ENCODE measurements at regions not wholly inside any gene's neighbourhood (a gene's known extent, or its start where the extent isn't known, plus 50 kb on each side); places are given as distances from the start of the nearest gene placed in this dataset.
A peak's percentile ranks its signal among the peaks of the same experiment; 100 is the strongest.
"Not testable (repeated sequence)": the region's sequence is repeated elsewhere in the genome, so short reads cannot be mapped to it uniquely, and the experiment has no call there.

DNA sequence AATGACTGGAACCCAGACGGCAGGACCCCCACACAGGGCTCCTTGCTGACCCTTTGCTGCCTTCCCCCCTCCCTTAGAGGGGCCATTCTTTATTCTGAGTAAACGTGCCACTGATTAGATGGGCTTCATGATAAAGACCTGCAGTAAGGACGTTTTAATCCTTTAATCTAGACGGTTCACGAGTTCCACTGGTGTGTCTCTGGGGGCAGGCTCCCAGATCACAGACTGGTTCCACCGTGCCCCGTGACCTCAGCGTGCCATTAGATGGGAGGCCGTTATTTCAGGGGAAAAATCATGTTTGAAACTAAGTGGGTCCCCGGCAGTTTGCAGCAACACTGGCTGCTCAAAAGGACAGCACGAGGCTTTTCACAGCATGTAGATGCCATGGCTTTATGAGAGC is 246.9 kb upstream of the PLGLB2 start:
- H3K9me3 Mint-ChIP-seq (ENCODE audit: insufficient read depth); H3K4me3 Mint-ChIP-seq; H3K27me3 Mint-ChIP-seq; H3K4me2 ChIP-seq (replicated peaks; ENCODE audit: low read depth, low read length, poor library complexity, severe bottlenecking); H3K36me3 ChIP-seq (replicated peaks in 1 of 2; ENCODE audit: control extremely low read depth in 1 of 2, control insufficient read depth in 1 of 2, extremely low read depth in 1 of 2, insufficient read depth in 2 of 2, low read length in 1 of 2); H3K27me3 ChIP-seq (replicated peaks in 1 of 4; ENCODE audit: control extremely low read depth in 1 of 4, control insufficient read depth in 3 of 4, insufficient read depth in 4 of 4, low read length in 3 of 4); CTCF ChIA-PET; H3K4me3 ChIP-seq (ENCODE audit: control extremely low read depth in 1 of 5, extremely low read depth in 1 of 5, insufficient read depth in 1 of 5, low read depth in 2 of 5, low read length in 4 of 5); H3K9me3 ChIP-seq (ENCODE audit: control extremely low read depth in 1 of 3, control insufficient read depth in 2 of 3, insufficient read depth in 1 of 3, low read length in 2 of 3); H3K9ac ChIP-seq (ENCODE audit: low read length); intact Hi-C loops (cut with micrococcal nuclease); H2AFZ ChIP-seq (ENCODE audit: insufficient read depth, low read depth, low read length, poor library complexity, severe bottlenecking); H3K79me2 ChIP-seq (ENCODE audit: control insufficient read depth, insufficient read depth, low read length); ATAC-seq (ENCODE audit: low read depth); H4K20me1 ChIP-seq (ENCODE audit: control insufficient read depth, insufficient read depth, low read length, poor library complexity, severe bottlenecking); H3K4me1 Mint-ChIP-seq; POLR2A ChIA-PET: not testable (repeated sequence)
- no CpG with 5 or more reads among the region's 11 CpGs for WGBS (ENCODE audit: insufficient coverage)
- H3K27ac Mint-ChIP-seq = peak overlapping the region; percentile 83
- peak overlapping the region in 1 of 2 donors; percentile 65 for H3K27ac ChIP-seq (ENCODE audit: low read length in 2 of 2)
- peaks cover 0 to 11% of the 10 kb centered on the region in 2 donors for H3K4me1 ChIP-seq (ENCODE audit: control insufficient read depth in 2 of 2, insufficient read depth in 2 of 2, low read length in 2 of 2)
- peak; percentile 5 for DNase-seq

DNA sequence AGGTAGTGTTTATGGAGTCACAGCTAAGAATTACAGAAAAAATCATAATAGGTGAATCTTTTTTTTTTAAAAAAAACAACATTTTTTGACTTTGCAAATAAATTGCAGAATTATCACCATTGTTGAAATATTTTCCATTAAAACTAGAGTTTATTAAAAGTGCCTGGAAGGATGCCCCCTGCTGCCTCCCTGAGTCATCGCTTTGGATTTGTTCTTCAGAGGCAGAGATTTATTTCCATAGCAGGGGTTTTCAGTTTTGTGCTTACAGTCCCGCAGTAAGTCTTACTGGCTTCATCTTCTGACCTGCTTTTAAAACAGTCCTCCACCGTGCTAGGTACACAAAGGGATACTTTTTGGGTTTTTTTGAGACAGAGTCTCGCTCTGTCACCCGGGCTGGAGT is 244.9 kb upstream of the PLGLB2 start:
- ATAC-seq (ENCODE audit: low read depth); H3K9me3 ChIP-seq (ENCODE audit: control extremely low read depth in 1 of 3, control insufficient read depth in 2 of 3, insufficient read depth in 1 of 3, low read length in 2 of 3): not testable (repeated sequence)
- no CpG with 5 or more reads among the region's 5 CpGs for WGBS (ENCODE audit: insufficient coverage)

DNA sequence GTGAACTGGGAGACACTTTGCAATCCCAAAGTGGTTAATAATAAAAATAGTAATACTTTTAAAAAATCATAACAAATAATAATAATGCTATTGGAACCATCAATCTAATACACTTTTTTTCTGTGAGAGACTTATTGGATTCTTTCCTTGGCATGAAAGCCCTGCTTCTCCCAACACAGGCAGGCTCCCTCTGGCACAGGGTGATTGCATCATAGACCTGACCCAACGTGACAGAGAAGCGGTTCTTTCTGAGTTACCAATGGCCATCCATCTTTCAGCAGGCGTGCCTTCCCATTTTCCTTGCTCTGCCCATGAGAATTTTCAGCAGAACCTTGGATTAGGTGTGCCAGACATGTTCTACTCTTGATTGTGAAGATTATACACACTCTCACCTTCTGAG is 242.6 kb upstream of the PLGLB2 start:
- CTCF ChIA-PET; H3K4me3 ChIP-seq (ENCODE audit: control extremely low read depth in 1 of 5, extremely low read depth in 1 of 5, insufficient read depth in 1 of 5, low read depth in 2 of 5, low read length in 4 of 5); H4K20me1 ChIP-seq (ENCODE audit: control insufficient read depth, insufficient read depth, low read length, poor library complexity, severe bottlenecking); POLR2A ChIA-PET; H3K4me3 Mint-ChIP-seq; H3K27me3 ChIP-seq (replicated peaks in 1 of 4; ENCODE audit: control extremely low read depth in 1 of 4, control insufficient read depth in 3 of 4, insufficient read depth in 4 of 4, low read length in 3 of 4); DNase-seq; H3K27ac Mint-ChIP-seq; intact Hi-C loops (cut with micrococcal nuclease); H3K79me2 ChIP-seq (ENCODE audit: control insufficient read depth, insufficient read depth, low read length); H3K4me2 ChIP-seq (replicated peaks; ENCODE audit: low read depth, low read length, poor library complexity, severe bottlenecking); H3K36me3 ChIP-seq (replicated peaks in 1 of 2; ENCODE audit: control extremely low read depth in 1 of 2, control insufficient read depth in 1 of 2, extremely low read depth in 1 of 2, insufficient read depth in 2 of 2, low read length in 1 of 2); H3K9ac ChIP-seq (ENCODE audit: low read length); H3K27me3 Mint-ChIP-seq; H3K9me3 Mint-ChIP-seq (ENCODE audit: insufficient read depth); H2AFZ ChIP-seq (ENCODE audit: insufficient read depth, low read depth, low read length, poor library complexity, severe bottlenecking); ATAC-seq (ENCODE audit: low read depth); H3K9me3 ChIP-seq (ENCODE audit: control extremely low read depth in 1 of 3, control insufficient read depth in 2 of 3, insufficient read depth in 1 of 3, low read length in 2 of 3); H3K27ac ChIP-seq (ENCODE audit: low read length in 2 of 2): not testable (repeated sequence)
- peaks cover 19% of the 10 kb centered on the region for H3K4me1 Mint-ChIP-seq
- WGBS (ENCODE audit: insufficient coverage) = no CpG with 5 or more reads among the region's 3 CpGs
- H3K4me1 ChIP-seq (ENCODE audit: control insufficient read depth in 2 of 2, insufficient read depth in 2 of 2, low read length in 2 of 2) = peaks cover 6 to 18% of the 10 kb centered on the region in 2 donors

More for the DNA sequence above, 244.9 kb upstream of the PLGLB2 start:
- DNase-seq; H3K27ac ChIP-seq (ENCODE audit: low read length in 2 of 2); H3K9ac ChIP-seq (ENCODE audit: low read length); H3K4me2 ChIP-seq (replicated peaks; ENCODE audit: low read depth, low read length, poor library complexity, severe bottlenecking); CTCF ChIA-PET; H4K20me1 ChIP-seq (ENCODE audit: control insufficient read depth, insufficient read depth, low read length, poor library complexity, severe bottlenecking); H3K79me2 ChIP-seq (ENCODE audit: control insufficient read depth, insufficient read depth, low read length); H3K9me3 Mint-ChIP-seq (ENCODE audit: insufficient read depth); H3K4me3 ChIP-seq (ENCODE audit: control extremely low read depth in 1 of 5, extremely low read depth in 1 of 5, insufficient read depth in 1 of 5, low read depth in 2 of 5, low read length in 4 of 5); intact Hi-C loops (cut with micrococcal nuclease); POLR2A ChIA-PET; H2AFZ ChIP-seq (ENCODE audit: insufficient read depth, low read depth, low read length, poor library complexity, severe bottlenecking); H3K4me3 Mint-ChIP-seq; H3K27ac Mint-ChIP-seq; H3K27me3 ChIP-seq (replicated peaks in 1 of 4; ENCODE audit: control extremely low read depth in 1 of 4, control insufficient read depth in 3 of 4, insufficient read depth in 4 of 4, low read length in 3 of 4); H3K36me3 ChIP-seq (replicated peaks in 1 of 2; ENCODE audit: control extremely low read depth in 1 of 2, control insufficient read depth in 1 of 2, extremely low read depth in 1 of 2, insufficient read depth in 2 of 2, low read length in 1 of 2); H3K27me3 Mint-ChIP-seq: not testable (repeated sequence)
- peaks cover under 1 to 13% of the 10 kb centered on the region in 2 donors for H3K4me1 ChIP-seq (ENCODE audit: control insufficient read depth in 2 of 2, insufficient read depth in 2 of 2, low read length in 2 of 2)
- peaks cover 13% of the 10 kb centered on the region for H3K4me1 Mint-ChIP-seq

DNA sequence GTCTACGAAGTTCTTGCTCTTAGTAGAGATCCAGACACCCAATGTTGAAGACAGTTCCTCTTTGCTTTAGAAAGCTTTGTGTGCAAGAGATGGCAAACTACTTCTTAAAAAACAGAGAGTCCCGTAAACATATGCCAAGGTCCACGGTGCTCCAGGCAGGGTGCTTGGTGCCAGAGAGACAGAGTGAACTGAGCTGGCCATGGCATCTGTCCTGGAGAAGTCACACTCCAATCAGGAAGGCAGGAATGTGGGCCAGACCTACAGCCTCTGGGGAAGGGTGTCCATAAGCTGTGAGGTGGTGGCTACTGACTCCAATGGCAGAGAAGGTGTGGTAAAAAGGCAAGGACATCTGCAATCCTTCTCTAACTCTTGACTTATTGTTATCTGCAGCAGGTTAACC is 242.0 kb upstream of the PLGLB2 start:
- H3K9me3 Mint-ChIP-seq (ENCODE audit: insufficient read depth); H3K4me2 ChIP-seq (replicated peaks; ENCODE audit: low read depth, low read length, poor library complexity, severe bottlenecking); H3K9me3 ChIP-seq (ENCODE audit: control extremely low read depth in 1 of 3, control insufficient read depth in 2 of 3, insufficient read depth in 1 of 3, low read length in 2 of 3); H3K27ac ChIP-seq (ENCODE audit: low read length in 2 of 2); H3K27ac Mint-ChIP-seq; H3K27me3 ChIP-seq (replicated peaks in 1 of 4; ENCODE audit: control extremely low read depth in 1 of 4, control insufficient read depth in 3 of 4, insufficient read depth in 4 of 4, low read length in 3 of 4); DNase-seq; POLR2A ChIA-PET; H2AFZ ChIP-seq (ENCODE audit: insufficient read depth, low read depth, low read length, poor library complexity, severe bottlenecking); H3K9ac ChIP-seq (ENCODE audit: low read length); H3K4me3 ChIP-seq (ENCODE audit: control extremely low read depth in 1 of 5, extremely low read depth in 1 of 5, insufficient read depth in 1 of 5, low read depth in 2 of 5, low read length in 4 of 5); ATAC-seq (ENCODE audit: low read depth); H3K27me3 Mint-ChIP-seq; CTCF ChIA-PET; intact Hi-C loops (cut with micrococcal nuclease); H3K36me3 ChIP-seq (replicated peaks in 1 of 2; ENCODE audit: control extremely low read depth in 1 of 2, control insufficient read depth in 1 of 2, extremely low read depth in 1 of 2, insufficient read depth in 2 of 2, low read length in 1 of 2); H3K79me2 ChIP-seq (ENCODE audit: control insufficient read depth, insufficient read depth, low read length); H3K4me3 Mint-ChIP-seq; H4K20me1 ChIP-seq (ENCODE audit: control insufficient read depth, insufficient read depth, low read length, poor library complexity, severe bottlenecking): not testable (repeated sequence)
- WGBS (ENCODE audit: insufficient coverage) = no CpG with 5 or more reads among the region's 3 CpGs
- peaks cover 17% of the 10 kb centered on the region for H3K4me1 Mint-ChIP-seq
- peaks cover 6 to 18% of the 10 kb centered on the region in 2 donors for H3K4me1 ChIP-seq (ENCODE audit: control insufficient read depth in 2 of 2, insufficient read depth in 2 of 2, low read length in 2 of 2)
